GM12878 (cell line): ENCODE measurements at regions not wholly inside any gene's neighbourhood (a gene's known extent, or its start where the extent isn't known, plus 50 kb on each side); places are given as distances from the start of the nearest gene placed in this dataset.

Source experiments
- ATAC-seq: fragments of 200-7000 bp; cut with Tn5 transposase; 3 replicates; pipeline ENCODE4 v1.9.1; 2020; ENCODE audit warnings: mild to moderate bottlenecking, moderate library complexity
- BruUV-seq: library from RNA; stranded (reverse); fragments of 400-500 nt; replicated peaks from 2 replicates; lab custom pipeline; 2021; lab: Mats Ljungman, UMichigan
- CTCF ChIA-PET: fragments of 300-600 bp; sonication (Branson Sonifier 250); formaldehyde crosslinking; extraction: SDS; loops from one replicate; lab custom pipeline; 2021; ENCODE audit warnings: inconsistent platforms; lab: Yijun Ruan, JAX
- POLR2A ChIA-PET: fragments of 350-600 bp; formaldehyde crosslinking; extraction: SDS; loops from one replicate; lab custom pipeline; 2021; ENCODE audit warnings: inconsistent platforms; lab: Charles Lee
- RAD21 ChIA-PET: fragments of 300-600 bp; sonication (Branson Sonifier 250); formaldehyde crosslinking; loops from one replicate; lab custom pipeline; 2023; ENCODE audit warnings: antibody characterized with exemption; ENCODE audit not compliant: unreplicated experiment; lab: Charles Lee
- SMC1A ChIA-PET: fragments of 300-600 bp; sonication (Branson Sonifier 250); formaldehyde crosslinking; loops from one replicate; lab custom pipeline; 2023; ENCODE audit not compliant: unreplicated experiment, uncharacterized antibody; lab: Charles Lee
- DNase-seq: peaks from one replicate; pipeline ENCODE4 v3.0.0-alpha.2; 2011; ENCODE audit warnings: low read depth, low spot score
- FAIRE-seq: peaks from 3 replicates; lab custom pipeline; 2011; peaks lifted over from hg19 to GRCh38; lab: Jason Lieb, UNC
- H2AFZ ChIP-seq: 2 replicates; pipeline ENCODE4 v1.6.0; 2011; ENCODE audit warnings: low read depth, low read length, control low read depth; ENCODE audit not compliant: control insufficient read depth
- H3K27ac ChIP-seq: 2 replicates; pipeline ENCODE4 v1.5.1; 2011; ENCODE audit warnings: control low read depth; ENCODE audit not compliant: control insufficient read depth, insufficient read depth
- H3K27me3 ChIP-seq, 2 experiments: replicated peaks in 1 of 2; 2 replicates each; pipeline versions ENCODE4 v1.6.0 to v1.6.1; 2011; ENCODE audit warnings: low read length in 1 of 2; ENCODE audit not compliant: control insufficient read depth in 2 of 2, insufficient read depth in 2 of 2
- H3K36me3 ChIP-seq, 2 experiments: 2 replicates each; pipeline ENCODE4 v1.5.1; 2011; ENCODE audit warnings: low read length in 1 of 2; ENCODE audit not compliant: control insufficient read depth in 2 of 2, insufficient read depth in 2 of 2
- H3K4me1 ChIP-seq: 2 replicates; pipeline ENCODE4 v1.6.1; 2011; ENCODE audit warnings: mild to moderate bottlenecking, low read length, moderate library complexity, mixed read lengths; ENCODE audit not compliant: control insufficient read depth, insufficient read depth
- H3K4me2 ChIP-seq: 2 replicates; pipeline ENCODE4 v1.6.0; 2011; ENCODE audit warnings: control low read depth; ENCODE audit not compliant: control insufficient read depth, insufficient read depth
- H3K4me3 ChIP-seq: fragments of 200-600 bp; sonication (generic); 2 replicates; pipeline ENCODE4 v1.5.1; 2016
- H3K79me2 ChIP-seq: 2 replicates; pipeline ENCODE4 v1.6.0; 2011; ENCODE audit warnings: low read length; ENCODE audit not compliant: control insufficient read depth, insufficient read depth
- H3K9ac ChIP-seq: 2 replicates; pipeline ENCODE4 v1.8.0; 2011; ENCODE audit warnings: low read length, control low read depth, mixed read lengths; ENCODE audit not compliant: control insufficient read depth, insufficient read depth
- H3K9me3 ChIP-seq: replicated peaks from 3 replicates; pipeline ENCODE4 v1.5.1; 2011; ENCODE audit warnings: mild to moderate bottlenecking, low read length; ENCODE audit not compliant: control insufficient read depth, insufficient read depth
- H4K20me1 ChIP-seq: 2 replicates; pipeline ENCODE4 v1.6.0; 2011; ENCODE audit not compliant: control insufficient read depth, insufficient read depth
- CBX5 ChIP-seq: sonication (generic); IDR thresholded peaks from 2 replicates; pipeline ENCODE4 v1.6.1; 2016; ENCODE audit warnings: low read depth, moderate library complexity, mild to moderate bottlenecking, inconsistent platforms
- CREM ChIP-seq: IDR thresholded peaks from 2 replicates; pipeline ENCODE4 v1.6.1; 2014; ENCODE audit warnings: antibody characterized with exemption, low read depth
- FOS ChIP-seq: IDR thresholded peaks from 3 replicates; pipeline ENCODE4 v1.6.1; 2011; ENCODE audit warnings: borderline replicate concordance; ENCODE audit not compliant: insufficient read length; ENCODE audit errors: extremely low read depth
- FOXM1 ChIP-seq: IDR thresholded peaks from 2 replicates; pipeline ENCODE4 v1.6.1; 2012; ENCODE audit warnings: low read depth, mild to moderate bottlenecking, inconsistent platforms, low read length, moderate library complexity
- IKZF2 ChIP-seq, 2 experiments: fragments of 450-650 bp; IDR thresholded peaks; 2 replicates each; pipeline ENCODE4 v1.6.1; 2017; ENCODE audit warnings: mild to moderate bottlenecking in 2 of 2, moderate library complexity in 2 of 2
- LARP7 ChIP-seq: fragments of 450-650 bp; IDR thresholded peaks from 2 replicates; pipeline ENCODE4 v1.6.1; 2017; ENCODE audit warnings: mild to moderate bottlenecking
- NBN ChIP-seq: fragments of 450-650 bp; IDR thresholded peaks from 2 replicates; pipeline ENCODE4 v1.6.1; 2016
- PAX5 ChIP-seq: IDR thresholded peaks from 2 replicates; pipeline ENCODE4 v1.6.1; 2011; ENCODE audit warnings: low read depth, low read length, borderline replicate concordance
- POLR2AphosphoS5 ChIP-seq: IDR thresholded peaks from 2 replicates; pipeline ENCODE4 v1.6.1; 2011; ENCODE audit warnings: mild to moderate bottlenecking, low read length, inconsistent platforms
- POU2F2 ChIP-seq: IDR thresholded peaks from 3 replicates; pipeline ENCODE4 v1.6.1; 2011; ENCODE audit warnings: low read depth, mild to moderate bottlenecking, low read length, borderline replicate concordance
- RCOR1 ChIP-seq: conservative IDR thresholded peaks from 2 replicates; pipeline ENCODE4 v1.6.1; 2012; ENCODE audit warnings: low read depth, low read length, improper control_type of control experiment
- SREBF2 ChIP-seq: IDR thresholded peaks from 2 replicates; pipeline ENCODE4 v1.6.1; 2012; ENCODE audit warnings: mild to moderate bottlenecking, low read length
- TARDBP ChIP-seq: IDR thresholded peaks from 2 replicates; pipeline ENCODE4 v1.6.1; 2016; ENCODE audit warnings: borderline replicate concordance
- TCF3 ChIP-seq: IDR thresholded peaks from 2 replicates; pipeline ENCODE4 v1.6.1; 2012; ENCODE audit warnings: low read depth, mild to moderate bottlenecking, low read length, borderline replicate concordance; ENCODE audit not compliant: insufficient read depth
- ZNF274 ChIP-seq: IDR thresholded peaks from one replicate; pipeline ENCODE4 v1.8.0; 2011; ENCODE audit not compliant: insufficient read length, insufficient read depth
- ZSCAN29 ChIP-seq: fragments of 450-650 bp; IDR thresholded peaks from 2 replicates; pipeline ENCODE4 v1.6.1; 2017; ENCODE audit warnings: mild to moderate bottlenecking, moderate library complexity
- WGBS: methylation state at CpG from one replicate; pipeline ENCODE4 v1.1.6; 2016; ENCODE audit warnings: low lambda C conversion rate; ENCODE audit not compliant: insufficient replicate concordance, insufficient coverage; ENCODE audit errors: missing lambda C conversion rate; 5-methylcytosine and 5-hydroxymethylcytosine counted together
- in situ Hi-C: fragments of 300-500 bp; cut with MboI; formaldehyde crosslinking; loops from 9 replicates; pipeline ENCODE4 v1.14.3; 2018; ENCODE audit warnings: mixed read lengths
- intact Hi-C: fragments of 100-400 bp; cut with micrococcal nuclease; formaldehyde crosslinking; loops from one replicate; pipeline ENCODE4 v1.14.2; 2022; ENCODE audit not compliant: unreplicated experiment
- TF ChIP-seq, protein P1 (sequence below): fragments of 150-350 bp; IDR thresholded peaks from 2 replicates; pipeline ENCODE4 v1.6.1; 2014; ENCODE audit warnings: mild to moderate bottlenecking, low read depth, low read length
- TF ChIP-seq, protein P2 (sequence below): IDR thresholded peaks from 2 replicates; pipeline ENCODE4 v1.6.1; 2011; ENCODE audit warnings: mild to moderate bottlenecking, low read depth, low read length, moderate library complexity; ENCODE audit not compliant: insufficient replicate concordance
- TF ChIP-seq, protein P3 (sequence below): IDR thresholded peaks from 2 replicates; pipeline ENCODE4 v1.6.1; 2011; ENCODE audit warnings: borderline replicate concordance, low read depth, mild to moderate bottlenecking, moderate library complexity, low read length; ENCODE audit not compliant: insufficient read depth, poor library complexity, severe bottlenecking

DNA sequence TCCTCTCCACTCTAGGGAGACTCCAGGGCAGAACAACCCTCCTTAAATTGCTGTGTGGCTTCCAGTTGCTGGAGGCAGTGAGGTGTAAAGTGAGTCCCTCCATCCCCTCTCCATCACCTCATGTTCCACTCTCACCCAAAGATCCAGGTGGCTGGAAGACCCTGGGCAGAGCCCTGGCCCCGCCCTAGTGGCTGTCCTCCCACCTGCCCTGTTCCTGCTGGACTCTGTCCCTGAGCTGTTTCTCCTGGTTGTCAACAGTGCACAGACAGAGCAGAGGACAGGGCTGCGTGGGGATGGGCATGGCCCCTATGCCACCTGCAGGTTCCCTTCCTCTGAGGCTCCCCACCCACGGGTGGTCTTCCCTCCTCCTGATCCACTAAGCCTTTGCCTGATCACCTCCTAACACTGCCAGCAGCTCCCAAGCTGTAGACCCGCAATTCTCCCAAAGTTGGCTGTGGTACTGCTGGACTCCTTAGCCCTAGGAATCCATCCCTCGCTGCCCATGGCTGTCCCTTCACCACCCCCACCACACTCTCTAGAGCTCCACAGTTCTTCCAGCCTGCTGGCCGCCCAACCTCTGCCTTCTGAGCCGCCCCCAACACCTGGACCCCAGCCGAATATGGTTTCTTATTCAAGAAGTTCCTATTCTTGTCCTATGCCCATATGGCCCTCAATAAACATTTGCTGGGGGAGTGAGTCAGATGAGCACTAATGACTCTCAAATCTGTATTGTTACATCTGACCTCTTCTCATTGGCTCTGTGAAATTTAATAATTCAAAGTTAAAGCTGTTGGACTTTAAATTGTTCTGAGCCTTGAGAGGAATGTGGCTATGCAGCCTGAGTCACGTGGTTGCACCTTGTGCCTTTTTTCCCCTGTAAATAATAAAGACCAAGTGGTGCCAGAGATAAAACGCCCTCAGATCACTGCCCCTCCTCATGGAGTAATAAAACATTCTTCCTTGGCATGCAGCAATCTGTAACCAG lies 260.0 kb upstream of the HS6ST1 start:
- intact Hi-C loops: no loop called here
- SMC1A ChIA-PET: no interaction called here

DNA sequence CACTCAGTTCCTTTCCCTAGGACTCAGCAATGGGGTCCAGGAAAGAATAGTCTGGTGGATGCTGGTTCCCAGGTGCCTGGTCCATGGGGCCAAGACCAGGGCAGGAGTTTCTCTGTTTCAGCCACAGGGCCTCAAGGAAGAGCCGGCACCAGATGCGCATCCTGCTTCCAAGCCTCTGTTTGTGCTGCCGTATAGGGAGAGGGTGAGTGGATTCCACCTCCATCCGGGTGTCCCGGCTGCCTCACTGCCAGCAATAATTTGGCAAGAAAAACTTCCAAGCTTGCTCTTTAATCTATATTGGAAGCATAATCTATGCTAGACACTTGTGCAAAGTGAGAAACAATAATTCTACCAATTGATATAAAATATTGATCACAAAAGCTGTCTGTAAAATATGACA lies 261.2 kb upstream of the HS6ST1 start:
- H4K20me1 ChIP-seq: no peaks in the 10 kb centered on the region
- no peak for DNase-seq
- no peak overlapping the region for H3K9ac ChIP-seq
- no peaks in the 10 kb centered on the region for H3K79me2 ChIP-seq
- no peak overlapping the region for H3K4me3 ChIP-seq
- WGBS: 42% methylated on average over 5 of the region's 5 CpGs
- no peak overlapping the region for H3K4me2 ChIP-seq
- BruUV-seq: no TSS peak
- RAD21 ChIA-PET: no interaction called here
- no peak for ATAC-seq
- H3K9me3 ChIP-seq: no peaks in the 10 kb centered on the region
- H3K4me1 ChIP-seq: no peaks in the 10 kb centered on the region
- intact Hi-C loops: no loop called here
- POLR2A ChIA-PET: no interaction called here
- no peak overlapping the region for H2AFZ ChIP-seq
- no peaks in the 10 kb centered on the region; a peak in 1 of 4 replicates for H3K27me3 ChIP-seq
- no peak overlapping the region for H3K27ac ChIP-seq
- in situ Hi-C loops: no loop called here
- CTCF ChIA-PET: no interaction called here
- H3K36me3 ChIP-seq: no peaks in the 10 kb centered on the region
- SMC1A ChIA-PET: no interaction called here
- no peak for FAIRE-seq
- TF ChIP-seq, protein P1, sequence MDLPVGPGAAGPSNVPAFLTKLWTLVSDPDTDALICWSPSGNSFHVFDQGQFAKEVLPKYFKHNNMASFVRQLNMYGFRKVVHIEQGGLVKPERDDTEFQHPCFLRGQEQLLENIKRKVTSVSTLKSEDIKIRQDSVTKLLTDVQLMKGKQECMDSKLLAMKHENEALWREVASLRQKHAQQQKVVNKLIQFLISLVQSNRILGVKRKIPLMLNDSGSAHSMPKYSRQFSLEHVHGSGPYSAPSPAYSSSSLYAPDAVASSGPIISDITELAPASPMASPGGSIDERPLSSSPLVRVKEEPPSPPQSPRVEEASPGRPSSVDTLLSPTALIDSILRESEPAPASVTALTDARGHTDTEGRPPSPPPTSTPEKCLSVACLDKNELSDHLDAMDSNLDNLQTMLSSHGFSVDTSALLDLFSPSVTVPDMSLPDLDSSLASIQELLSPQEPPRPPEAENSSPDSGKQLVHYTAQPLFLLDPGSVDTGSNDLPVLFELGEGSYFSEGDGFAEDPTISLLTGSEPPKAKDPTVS: no peak
- TF ChIP-seq LARP7: no peak
- TF ChIP-seq, protein P2, sequence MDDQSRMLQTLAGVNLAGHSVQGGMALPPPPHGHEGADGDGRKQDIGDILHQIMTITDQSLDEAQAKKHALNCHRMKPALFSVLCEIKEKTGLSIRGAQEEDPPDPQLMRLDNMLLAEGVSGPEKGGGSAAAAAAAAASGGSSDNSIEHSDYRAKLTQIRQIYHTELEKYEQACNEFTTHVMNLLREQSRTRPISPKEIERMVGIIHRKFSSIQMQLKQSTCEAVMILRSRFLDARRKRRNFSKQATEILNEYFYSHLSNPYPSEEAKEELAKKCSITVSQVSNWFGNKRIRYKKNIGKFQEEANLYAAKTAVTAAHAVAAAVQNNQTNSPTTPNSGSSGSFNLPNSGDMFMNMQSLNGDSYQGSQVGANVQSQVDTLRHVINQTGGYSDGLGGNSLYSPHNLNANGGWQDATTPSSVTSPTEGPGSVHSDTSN: no peak
- TF ChIP-seq NBN: no peak
- TF ChIP-seq, protein P3, sequence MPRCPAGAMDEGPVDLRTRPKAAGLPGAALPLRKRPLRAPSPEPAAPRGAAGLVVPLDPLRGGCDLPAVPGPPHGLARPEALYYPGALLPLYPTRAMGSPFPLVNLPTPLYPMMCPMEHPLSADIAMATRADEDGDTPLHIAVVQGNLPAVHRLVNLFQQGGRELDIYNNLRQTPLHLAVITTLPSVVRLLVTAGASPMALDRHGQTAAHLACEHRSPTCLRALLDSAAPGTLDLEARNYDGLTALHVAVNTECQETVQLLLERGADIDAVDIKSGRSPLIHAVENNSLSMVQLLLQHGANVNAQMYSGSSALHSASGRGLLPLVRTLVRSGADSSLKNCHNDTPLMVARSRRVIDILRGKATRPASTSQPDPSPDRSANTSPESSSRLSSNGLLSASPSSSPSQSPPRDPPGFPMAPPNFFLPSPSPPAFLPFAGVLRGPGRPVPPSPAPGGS: no peak

More for the DNA sequence above, 260.0 kb upstream of the HS6ST1 start:
- H3K27ac ChIP-seq: no peak overlapping the region
- TF ChIP-seq CREM (no peak), POU2F2 (no peak), ZSCAN29 (no peak), FOXM1 (no peak), IKZF2 (IDR thresholded peaks at IDR 0.05) (no peak), RCOR1 (no peak), POLR2AphosphoS5 (no peak), ZNF274 (no peak), PAX5 (no peak), TCF3 (no peak), CBX5 (no peak), SREBF2 (no peak), TARDBP (no peak), FOS (no peak)
- TF ChIP-seq, all 136 proteins: peak for 0
- Histone ChIP-seq H4K20me1 (no peaks in the 10 kb centered on the region), H3K27me3 (no peaks in the 10 kb centered on the region; a peak in 1 of 4 replicates), H3K4me1 (no peaks in the 10 kb centered on the region), H3K4me3 (no peak overlapping the region), H3K36me3 (no peaks in the 10 kb centered on the region), H3K9me3 (no peaks in the 10 kb centered on the region), H3K9ac (no peak overlapping the region), H3K4me2 (no peak overlapping the region), H2AFZ (no peak overlapping the region), H3K79me2 (no peaks in the 10 kb centered on the region)
- BruUV-seq: no TSS peak
- ChIA-PET POLR2A (no interaction called here), RAD21 (no interaction called here), CTCF (no interaction called here)
- ATAC-seq (no peak), FAIRE-seq (no peak), DNase-seq (no peak)
- in situ Hi-C loops: no loop called here
- WGBS: 6% methylated on average over 10 of the region's 10 CpGs
